ENCODE measurements at regions not wholly inside any gene's neighbourhood (a gene's known extent, or its start where the extent isn't known, plus 50 kb on each side); places are given as distances from the start of the nearest gene placed in this dataset.
"Not testable (repeated sequence)": the region's sequence is repeated elsewhere in the genome, so short reads cannot be mapped to it uniquely, and the experiment has no call there.

DNA sequence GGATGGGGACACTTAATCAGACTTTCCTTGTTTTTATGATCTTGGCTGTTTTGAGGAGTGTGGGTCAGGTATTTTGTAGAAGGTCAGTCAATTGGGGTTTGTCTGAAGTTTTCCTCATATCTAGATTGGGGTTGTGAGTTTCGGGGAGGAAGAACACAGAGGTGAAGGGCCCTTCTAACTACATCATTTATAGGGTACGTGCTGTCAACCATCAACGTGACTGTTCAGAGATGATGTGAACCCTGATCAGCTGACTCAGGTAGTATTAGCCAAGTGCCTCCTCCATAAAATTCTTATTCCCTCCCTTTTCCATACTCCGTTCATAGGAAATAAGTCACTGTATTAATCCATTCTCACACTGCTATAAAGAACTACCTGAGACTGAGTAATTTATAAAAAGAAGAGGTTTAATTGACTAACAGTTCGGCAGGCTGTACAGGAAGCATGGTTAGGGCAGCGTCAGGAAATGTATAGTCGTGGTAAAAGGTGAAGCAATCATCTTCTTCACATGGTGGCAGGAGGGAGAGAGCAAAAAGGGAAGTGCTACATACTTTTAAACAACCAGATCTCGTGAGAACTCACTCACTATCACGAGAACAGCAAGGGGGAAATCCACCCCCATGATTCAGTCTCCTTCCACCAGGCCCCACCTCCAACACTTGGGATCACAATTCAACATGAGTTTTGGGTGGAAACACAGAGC is 547.1 kb upstream of the LINC00305 start:
- no peak for DNase-seq

DNA sequence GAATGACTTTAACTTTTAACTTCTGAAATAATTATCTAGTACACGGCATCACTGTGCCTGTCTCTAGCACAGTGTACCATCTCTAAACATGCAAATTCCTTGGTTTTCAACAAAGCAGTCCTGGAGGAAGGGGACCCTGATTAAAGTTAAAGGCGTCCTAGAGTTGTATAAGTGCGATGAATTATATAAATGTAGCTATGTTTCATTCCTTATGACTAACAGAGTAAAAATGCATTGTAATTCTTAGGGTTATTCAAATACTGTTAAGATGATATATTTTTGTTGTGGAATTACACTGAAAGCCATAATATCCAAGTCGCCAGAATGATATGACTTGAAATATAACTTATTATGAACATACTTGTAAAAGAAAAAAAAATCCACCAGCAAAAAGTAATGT is 544.9 kb upstream of the LINC00305 start:
- DNase-seq, result no peak

DNA sequence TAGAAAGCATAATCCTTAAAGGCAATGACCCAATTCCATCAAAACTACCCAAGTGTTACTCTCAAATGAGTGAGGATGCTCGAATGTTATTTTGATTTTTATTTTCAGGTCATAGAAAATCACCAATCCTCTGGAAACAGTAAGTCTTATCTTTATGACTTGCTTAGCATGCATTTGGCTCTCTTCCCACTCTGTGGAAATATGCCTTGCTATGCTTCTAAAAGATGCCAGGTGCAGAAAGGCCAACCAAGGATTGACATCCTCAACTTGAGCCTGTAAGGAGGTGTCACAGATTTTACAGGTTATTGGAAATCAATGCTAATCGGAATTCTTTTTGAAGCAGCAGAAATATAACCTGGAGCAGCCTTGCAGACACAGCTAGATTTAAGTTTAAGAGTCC is 543.9 kb upstream of the LINC00305 start:
- DNase-seq, result no peak

DNA sequence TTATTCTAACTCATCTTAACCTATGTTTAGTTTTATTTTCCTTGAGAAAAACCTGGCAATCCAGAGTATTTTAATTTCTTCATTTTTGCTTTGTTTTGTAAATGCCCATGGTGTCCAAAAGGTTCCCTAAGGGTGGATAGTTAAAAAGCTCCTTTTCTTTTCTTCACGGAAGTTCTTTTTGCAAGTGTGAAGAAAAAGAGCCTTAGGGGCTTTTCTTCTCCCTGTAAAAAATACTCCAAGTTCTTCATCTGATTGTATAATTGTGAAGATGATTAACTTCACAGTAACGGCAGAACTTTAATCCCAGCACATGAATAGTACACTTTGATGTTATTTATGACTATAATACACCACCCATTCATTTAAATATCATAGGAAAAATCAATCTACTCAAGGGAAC is 530.2 kb upstream of the LINC00305 start:
- DNase-seq, result no peak

DNA sequence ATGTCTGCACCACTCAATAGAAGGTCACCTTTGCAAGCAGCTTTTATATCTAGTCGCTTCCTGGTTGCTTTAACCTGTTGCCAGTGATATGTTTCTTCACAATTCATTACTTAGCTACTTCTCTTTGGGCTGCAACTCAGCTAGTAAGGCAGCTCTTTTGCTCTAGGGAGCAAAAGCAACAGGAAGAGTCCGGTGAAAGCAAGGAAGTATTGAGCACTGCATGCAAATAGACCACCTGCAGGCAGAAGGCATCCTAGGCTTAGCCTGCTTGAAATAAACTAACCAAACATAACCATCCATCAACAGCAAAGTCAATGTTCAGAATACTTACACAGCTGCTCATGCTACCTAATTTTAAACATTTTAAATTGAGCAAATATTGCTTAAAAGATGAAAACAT is 529.2 kb upstream of the LINC00305 start:
- DNase-seq, result no peak

DNA sequence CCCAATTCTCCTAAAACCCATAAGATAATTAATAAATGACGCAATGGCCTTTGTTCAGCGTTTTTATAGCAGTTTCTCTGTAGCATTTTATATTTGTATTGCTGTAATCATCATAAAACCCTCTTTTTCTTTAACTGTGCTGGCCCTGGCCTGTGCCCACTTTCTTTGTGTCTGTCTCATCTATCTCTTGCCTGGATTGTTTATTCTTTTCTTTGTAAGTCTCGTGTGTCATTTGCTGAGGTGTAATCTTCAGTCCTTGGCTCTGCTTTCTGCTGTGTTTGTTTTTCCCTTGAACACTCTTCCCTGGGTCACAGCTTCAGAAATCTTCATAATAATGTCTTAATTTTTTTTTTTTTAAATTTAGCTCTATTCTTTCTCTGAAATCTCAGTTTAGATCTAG is 525.8 kb upstream of the LINC00305 start:
- DNase-seq, result no peak

DNA sequence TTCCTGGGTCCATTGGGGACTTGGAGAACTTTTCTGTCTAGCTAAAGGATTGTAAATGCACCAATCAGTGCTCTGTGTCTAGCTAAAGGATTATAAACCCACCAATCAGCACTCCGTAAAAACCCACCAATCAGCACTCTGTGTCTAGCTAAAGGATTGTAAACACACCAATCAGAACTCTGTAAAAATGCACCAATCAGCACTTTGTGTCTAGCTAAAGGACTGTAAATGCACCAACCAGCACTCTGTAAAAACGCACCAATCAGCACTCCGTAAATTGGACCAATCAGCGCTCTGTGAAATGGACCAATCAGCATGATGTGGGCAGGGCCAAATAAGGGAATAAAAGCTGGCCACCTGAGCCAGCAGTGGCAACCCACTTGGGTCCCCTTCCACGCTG is 522.4 kb upstream of the LINC00305 start:
- not testable (repeated sequence) for DNase-seq

DNA sequence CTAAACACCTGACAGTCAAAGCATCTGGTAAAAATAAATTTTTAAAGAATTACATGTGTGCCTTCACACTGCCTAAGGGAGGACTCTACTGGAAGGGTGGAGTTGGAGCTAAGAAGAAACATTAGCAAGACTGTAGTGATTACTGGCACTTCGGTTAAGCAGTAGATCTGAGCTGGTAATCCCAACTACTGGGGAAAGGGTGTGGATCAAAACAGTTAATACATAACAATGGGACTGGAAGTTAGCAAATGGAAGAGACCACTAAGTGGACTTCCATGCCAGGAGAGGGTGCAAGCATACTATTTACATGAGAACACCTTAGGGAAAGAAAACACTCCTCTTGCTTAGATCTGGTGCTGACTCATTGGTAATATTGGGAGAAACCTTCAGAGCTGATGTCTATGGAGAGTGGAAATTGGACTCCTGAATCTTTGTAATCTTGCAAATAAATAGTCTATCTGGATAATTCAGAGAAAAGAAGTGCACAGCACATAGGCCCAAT is 519.6 kb upstream of the LINC00305 start:
- DNase-seq, result no peak

DNA sequence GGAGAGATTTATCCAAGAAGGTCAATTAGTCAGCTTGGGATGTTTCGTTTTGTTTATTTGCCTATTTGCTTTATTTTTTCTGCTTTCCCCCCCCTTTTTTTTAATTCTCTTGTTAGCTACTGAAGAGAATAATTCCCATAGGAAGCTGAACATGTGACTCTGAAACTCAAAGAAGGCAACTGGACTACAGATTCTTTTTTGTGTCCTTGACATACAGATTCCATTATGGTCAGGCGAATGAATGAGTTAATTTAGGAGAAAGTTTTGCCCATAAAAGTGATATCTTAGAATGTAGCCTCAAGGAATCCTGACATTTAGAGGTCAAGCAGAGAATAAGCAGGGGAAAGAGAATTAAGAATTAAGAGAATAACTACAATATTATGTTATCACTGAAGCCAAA is 514.2 kb upstream of the LINC00305 start:
- no peak for DNase-seq

DNA sequence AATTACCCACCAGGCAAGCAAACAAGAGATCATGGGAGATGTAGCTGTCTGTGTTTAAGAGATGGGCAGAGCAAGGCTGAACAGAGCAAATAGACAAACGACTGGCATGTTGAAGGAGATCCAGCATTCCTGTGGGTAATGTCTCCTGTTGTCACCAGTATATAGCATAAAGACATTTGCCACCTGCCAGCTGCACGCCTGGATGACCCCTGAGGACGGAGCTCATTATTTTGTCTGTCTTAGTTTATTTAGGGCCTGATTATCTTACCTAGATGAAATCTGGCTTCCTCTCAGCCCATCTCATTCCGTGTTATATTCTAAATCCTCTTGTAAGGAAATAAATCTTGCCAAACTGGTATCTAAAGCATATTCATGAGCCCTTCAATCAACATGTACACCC is 510.3 kb upstream of the LINC00305 start:
- DNase-seq, result no peak

DNA sequence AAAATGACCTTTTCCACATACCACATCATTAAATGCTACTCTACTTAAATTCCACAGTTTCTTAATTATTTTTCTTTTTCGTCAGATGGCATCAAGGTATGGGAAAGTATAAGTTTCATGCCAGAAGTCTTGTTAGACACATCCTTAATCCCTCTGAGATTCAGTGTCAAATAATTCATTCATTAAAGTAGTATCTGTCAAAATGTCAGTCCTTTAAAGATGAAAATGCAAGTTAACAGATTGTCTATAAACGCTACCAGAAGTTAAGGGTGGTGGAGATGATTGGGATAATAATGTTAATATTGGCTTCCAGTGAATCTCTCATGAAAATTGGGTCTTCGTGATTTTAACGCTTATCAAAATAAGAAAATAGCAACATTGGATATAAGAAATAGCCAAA is 504.2 kb upstream of the LINC00305 start:
- DNase-seq, result no peak

DNA sequence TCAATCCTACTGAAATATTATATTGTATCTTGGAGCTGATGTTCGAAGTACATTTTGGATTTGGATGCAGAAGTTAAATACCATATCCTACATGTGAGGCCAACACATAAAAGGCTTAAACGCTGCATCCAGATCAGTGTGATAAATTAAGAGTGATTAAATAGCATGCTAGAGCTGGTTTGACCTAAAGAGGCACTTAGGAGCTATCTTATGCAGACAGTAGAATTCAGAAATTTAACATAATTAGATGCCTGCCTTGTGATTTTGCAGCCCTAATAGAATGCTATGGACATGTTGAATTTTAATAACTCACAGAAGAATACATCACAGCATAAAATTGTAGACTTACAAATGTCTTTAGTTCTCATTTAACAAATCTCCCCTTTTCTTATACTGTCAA is 501.2 kb upstream of the LINC00305 start:
- no peak for DNase-seq

DNA sequence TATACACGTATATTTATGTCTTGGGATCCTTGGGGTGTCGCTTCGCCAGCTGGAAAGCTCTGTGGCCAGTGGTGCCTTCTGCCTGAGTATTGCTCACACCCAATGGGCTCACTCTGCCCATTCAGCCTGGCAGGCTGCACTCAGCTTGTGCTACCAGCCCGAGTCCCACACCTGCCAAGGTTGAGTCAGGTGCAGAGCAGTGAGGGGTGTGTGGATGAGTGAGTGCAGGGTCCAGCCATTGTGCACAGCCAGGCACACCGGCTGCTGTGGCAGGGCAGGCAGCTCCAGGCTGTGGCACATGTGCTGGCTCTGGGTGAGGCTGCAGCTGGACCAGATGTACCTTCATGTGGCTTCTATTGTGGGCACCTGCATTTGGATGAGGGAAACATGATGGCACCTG is 496.9 kb upstream of the LINC00305 start:
- DNase-seq, result no peak

DNA sequence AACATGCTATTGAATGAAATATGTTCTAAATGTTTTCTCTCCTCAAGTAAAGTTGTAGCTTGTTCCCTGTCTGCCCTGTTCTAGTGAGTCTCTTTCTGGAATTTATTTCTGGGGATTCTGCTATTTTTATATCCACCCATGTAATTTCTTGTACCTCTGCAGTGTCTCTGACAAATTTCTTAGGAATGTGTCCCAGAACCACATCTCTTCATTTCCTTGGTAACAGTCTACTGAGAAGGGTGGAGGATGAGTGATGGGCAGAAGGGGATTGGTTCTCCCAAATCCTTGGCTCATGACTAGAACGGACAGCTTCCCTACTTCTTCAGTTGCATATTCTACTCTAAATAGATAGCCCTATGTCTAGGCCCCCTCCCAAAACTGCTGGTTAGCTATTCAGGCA is 490.6 kb upstream of the LINC00305 start:
- no peak for DNase-seq

DNA sequence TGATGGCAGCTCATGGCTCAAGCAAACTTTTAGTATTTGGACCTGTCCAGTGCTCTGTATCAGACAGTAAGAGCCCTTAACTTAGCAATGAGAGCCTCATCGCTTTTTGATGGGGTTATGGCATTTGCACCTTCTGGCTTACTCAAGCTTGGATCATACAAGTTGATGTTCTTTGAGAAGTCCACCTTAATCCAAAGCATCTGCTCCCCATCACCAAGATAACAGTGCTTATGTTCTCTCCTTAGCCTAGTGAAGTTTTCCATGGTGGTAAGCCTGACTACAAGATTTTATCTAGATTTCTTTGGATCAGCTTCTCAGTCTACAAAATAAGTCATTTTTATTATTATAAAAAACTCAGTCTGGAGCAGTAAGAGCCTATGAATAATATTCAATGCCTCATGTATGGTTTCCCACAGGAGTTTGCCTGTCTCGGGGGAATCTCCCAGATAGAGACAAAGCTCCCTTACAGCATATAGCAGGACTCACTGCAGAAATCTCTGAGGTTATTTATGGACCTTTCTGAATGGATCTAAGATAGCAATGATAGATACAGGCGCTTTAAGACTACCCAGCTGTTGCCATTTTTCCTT is 472.2 kb upstream of the LINC00305 start:
- no peak for DNase-seq

DNA sequence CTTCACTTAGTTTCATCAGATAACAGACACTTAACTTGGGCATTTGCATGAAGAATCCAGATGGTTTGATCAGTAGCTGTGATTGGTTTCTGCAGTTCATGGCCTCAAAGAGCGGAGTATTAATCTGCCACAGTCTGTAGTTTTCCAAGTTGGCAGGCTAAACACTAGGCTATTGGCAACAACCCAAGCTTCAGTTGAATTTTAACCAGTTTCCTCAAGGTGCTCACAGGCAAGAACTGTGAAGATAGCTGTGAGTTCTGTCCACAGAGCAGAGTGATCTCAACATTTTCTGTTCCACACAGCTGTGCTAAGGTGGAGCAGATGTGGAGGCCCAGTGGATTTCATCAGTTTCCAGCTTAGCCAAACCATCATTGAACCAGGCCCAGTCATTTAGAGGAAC is 469.5 kb upstream of the LINC00305 start:
- DNase-seq, result no peak

DNA sequence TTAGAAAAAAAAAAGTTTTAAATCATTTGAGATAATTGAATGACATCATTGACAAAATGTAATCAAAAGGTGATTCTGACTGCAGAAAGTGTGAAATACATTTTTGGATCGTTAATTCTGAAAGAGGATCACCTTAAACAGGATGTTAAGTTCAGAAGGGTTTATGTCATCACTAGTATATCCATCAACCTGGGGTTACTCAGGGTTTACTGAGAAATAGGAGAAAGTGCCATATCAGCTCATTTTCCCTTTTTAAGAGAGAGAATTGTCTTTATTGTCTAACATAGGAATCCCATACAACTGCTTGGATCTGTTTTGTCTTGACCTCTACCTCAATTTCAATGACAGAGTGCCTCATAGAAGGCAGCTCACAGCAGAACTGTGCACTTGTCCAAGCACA is 466.1 kb upstream of the LINC00305 start:
- no peak for DNase-seq

DNA sequence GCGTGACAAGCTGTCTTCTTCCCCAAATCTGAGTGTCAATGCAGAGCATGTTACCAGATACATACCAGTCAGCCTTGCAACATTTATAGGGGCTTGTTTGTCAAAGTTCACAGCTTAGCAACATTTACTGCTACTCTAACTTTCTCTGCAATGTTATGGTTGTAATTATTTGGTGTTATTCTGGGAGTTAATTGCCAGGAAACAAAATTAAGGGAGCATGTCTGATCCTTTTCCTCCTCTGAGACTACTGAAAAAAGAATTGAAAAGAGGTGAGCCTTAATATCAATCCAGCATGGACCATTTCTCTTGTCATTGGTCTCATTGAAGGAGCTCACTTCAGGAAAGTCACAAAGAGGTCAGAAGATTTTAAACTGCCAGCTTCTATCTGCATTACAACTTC is 465.6 kb upstream of the LINC00305 start:
- DNase-seq, result no peak

DNA sequence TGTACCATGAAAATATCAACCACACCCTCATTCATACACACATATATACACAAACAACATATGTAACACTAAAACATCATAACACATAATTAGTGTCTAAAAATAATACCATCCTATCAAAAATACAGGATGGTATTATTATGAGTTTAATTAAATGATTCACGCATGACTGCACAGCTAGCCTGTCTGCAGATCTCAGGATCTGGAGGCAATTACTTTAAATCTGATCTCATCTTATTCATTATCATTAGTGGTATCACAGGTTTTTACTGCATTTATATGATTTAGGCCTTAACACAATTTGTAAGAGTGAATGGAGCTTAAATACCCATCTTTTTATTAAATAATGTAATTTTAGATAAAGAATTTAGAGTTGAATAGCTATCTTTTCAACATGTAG is 443.4 kb upstream of the LINC00305 start:
- no peak for DNase-seq

DNA sequence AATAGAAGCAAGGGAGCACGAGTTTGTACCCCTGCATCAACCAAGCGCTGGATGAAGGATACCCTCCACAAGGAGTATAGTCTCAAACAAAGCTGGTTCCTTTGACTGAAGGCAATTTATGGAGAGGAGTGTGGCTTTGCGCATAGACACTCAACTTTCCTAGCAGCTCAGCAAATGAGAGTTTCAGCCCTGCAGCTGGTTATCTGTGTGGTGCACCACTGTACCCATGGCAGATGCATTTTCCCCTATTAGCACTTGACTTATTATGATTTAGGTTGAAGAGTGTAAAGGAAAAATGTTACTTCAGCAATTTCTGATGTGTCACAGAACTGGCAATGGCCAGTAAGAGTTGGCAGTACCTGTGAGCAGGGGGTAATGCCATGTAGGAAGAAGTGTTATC is 440.1 kb upstream of the LINC00305 start:
- DNase-seq, result no peak

DNA sequence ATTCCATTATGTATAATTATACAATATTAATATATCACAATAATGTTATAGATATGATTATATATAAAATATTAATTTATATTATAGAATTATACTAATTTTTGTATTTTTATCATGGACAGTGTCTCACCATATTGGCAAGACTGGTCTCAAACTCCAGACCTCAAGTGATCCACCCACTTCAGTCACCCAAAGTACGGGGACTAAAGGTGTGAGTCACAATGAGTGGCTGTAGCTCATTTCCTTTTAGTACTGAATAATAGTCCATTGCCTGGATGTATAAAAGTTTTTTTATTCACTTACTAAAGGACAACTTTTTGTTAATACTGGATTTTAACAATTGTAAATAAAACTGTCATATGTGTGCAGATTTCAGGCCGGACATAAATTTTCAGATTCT is 417.6 kb upstream of the LINC00305 start:
- DNase-seq, result no peak

DNA sequence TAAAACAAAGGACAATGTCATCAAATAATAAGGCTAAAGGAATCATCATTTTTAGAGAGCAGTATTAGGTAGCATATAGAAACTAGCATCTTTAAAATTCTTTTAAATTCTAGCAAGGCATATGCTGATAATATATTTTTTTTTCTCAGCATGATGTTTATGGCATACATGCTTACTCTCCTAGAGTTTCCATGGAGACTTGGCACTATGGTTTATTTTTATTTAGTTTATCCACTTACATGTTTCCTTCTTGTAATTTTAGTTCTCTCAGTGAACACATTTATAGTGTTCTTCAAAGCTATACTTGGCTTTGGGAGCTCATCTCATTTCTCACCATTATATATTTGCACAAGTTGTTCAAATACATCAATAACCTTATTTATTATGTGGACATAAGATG is 413.8 kb upstream of the LINC00305 start:
- no peak for DNase-seq

DNA sequence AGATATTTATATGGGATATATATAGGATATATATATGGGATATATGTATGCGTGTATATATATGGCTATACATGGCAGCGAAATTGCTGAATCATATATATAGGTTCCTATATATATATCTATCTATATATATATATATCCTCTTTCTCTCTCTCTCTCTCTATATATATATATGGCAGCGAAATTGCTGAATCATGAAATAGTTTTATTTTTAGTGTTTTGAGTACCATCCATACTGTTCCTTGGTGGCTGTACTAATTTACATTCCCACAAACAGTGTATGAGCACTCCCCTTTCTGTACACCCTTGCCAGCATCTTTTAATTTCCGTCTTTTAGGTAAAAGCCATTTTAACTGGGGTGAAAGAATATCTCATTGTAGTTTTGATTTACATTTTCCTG is 397.6 kb upstream of the LINC00305 start:
- no peak for DNase-seq

DNA sequence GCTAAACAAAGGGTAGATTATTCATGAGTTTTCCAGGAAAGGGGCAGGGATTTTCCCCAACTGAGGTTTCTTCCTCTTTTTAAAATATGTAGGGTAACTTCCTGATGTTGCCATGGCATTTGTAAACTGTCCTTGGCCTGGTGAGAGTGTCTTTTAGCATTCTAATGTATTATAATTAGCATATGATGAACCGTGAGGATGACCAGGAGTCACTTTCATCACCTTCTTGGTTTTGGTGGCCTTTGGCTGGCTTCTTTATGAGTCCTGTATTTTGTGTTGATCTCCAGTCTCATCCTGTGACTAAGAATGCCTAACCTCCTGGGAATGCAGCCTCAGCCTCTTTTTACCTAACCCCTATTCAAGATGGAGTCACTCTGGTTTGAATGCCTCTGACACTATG is 391.0 kb upstream of the LINC00305 start:
- DNase-seq, result no peak

DNA sequence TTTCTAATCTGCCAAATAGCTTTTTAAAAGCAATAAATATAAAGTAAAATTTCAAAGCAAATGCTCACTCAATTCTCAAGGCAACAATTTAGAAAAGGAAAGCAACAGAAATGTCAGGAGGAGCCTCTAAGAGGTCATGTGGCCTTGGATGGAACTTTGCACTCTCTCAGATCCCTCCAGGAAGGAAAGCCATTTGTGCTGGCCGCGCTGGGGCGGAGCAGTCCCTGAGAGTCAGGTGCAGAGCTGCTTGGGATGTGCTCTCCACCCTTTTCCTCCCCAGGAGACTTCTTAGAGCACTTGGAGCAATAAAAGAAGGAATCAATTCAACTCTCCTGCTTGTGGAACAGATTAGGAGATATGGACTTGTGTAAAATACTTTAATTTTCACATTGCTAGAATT is 379.8 kb upstream of the LINC00305 start:
- DNase-seq, result no peak

All from kidney glomerular epithelial cell (primary cell).